ENCODE measurements at regions not wholly inside any gene's neighbourhood (a gene's known extent, or its start where the extent isn't known, plus 50 kb on each side); places are given as distances from the start of the nearest gene placed in this dataset.

- BruUV-seq (replicated peaks), result no TSS peak
- Histone ChIP-seq H3K4me2 (ENCODE audit: insufficient read depth, low read length) (no peak overlapping the region), H3K27ac (ENCODE audit: insufficient read depth, low read depth, low read length) (no peak overlapping the region), H3K79me2 (ENCODE audit: control insufficient read depth, insufficient read depth, low read length) (no peaks in the 10 kb centered on the region), H2AFZ (ENCODE audit: low read depth, low read length) (no peak overlapping the region), H3K36me3 (ENCODE audit: control insufficient read depth in 2 of 2, extremely low read depth in 1 of 2, insufficient read depth in 2 of 2, low read length in 2 of 2) (no peaks in the 10 kb centered on the region), H3K9me3 (replicated peaks; ENCODE audit: control insufficient read depth, insufficient read depth, low read length) (no peaks in the 10 kb centered on the region), H4K20me1 (replicated peaks; ENCODE audit: control insufficient read depth, extremely low read depth, insufficient read depth, low read length) (no peaks in the 10 kb centered on the region), H3K9me1 (replicated peaks; ENCODE audit: control insufficient read depth, extremely low read depth, insufficient read depth, low read length) (no peaks in the 10 kb centered on the region), H3K27me3 (ENCODE audit: control insufficient read depth in 2 of 2, insufficient read depth in 2 of 2, low read length in 2 of 2) (peaks cover 0 to 2% of the 10 kb centered on the region in 2 experiments), H3K4me3 (replicated peaks in 1 of 3; ENCODE audit: insufficient read depth in 1 of 3, low read depth in 1 of 3, low read length in 3 of 3) (no peak overlapping the region), H3K9ac (replicated peaks; ENCODE audit: extremely low read depth, insufficient read depth, low read length) (no peak overlapping the region), H3K4me1 (ENCODE audit: control insufficient read depth, extremely low read depth, insufficient read depth, low read length) (no peaks in the 10 kb centered on the region)
- ChIA-PET POLR2A (no interaction called here), CTCF (no interaction called here)
- dilution Hi-C loops (cut with MboI; ENCODE audit: extremely low pct_ligation_motif_present, low sequenced_read_pairs), result no loop called here
- intact Hi-C loops (cut with micrococcal nuclease), result no loop called here
- DNase-seq (ENCODE audit: low read depth, low spot score) (no peak), FAIRE-seq (no peak)
- no peak for TF ChIP-seq POLR2AphosphoS5 (IDR thresholded peaks at IDR 0.05; ENCODE audit: insufficient read depth, low read depth, low read length)
- no peak for TF ChIP-seq MAX (IDR thresholded peaks at IDR 0.05; ENCODE audit: insufficient read depth, insufficient read length)
- TF ChIP-seq MYC (IDR thresholded peaks at IDR 0.05; ENCODE audit: low read depth, low read length), result no peak
- TF ChIP-seq EZH2 (IDR thresholded peaks at IDR 0.05; ENCODE audit: borderline replicate concordance, low read depth, low read length, severe bottlenecking), result no peak
- TF ChIP-seq FOS (IDR thresholded peaks at IDR 0.05; ENCODE audit: borderline replicate concordance, insufficient read depth, low read length), result no peak
- TF ChIP-seq POLR2A (IDR thresholded peaks at IDR 0.05; ENCODE audit: low read depth, low read length), result no peak
- TF ChIP-seq CTCF (IDR thresholded peaks at IDR 0.05; ENCODE audit: extremely low read depth in 1 of 2, insufficient read depth in 1 of 2, low read depth in 1 of 2, low read length in 2 of 2), result no peak
- TF ChIP-seq GATA2 (IDR thresholded peaks at IDR 0.05; ENCODE audit: insufficient read depth, insufficient read length, low read depth, low read length), result no peak
- no peak for TF ChIP-seq JUN (IDR thresholded peaks at IDR 0.05; ENCODE audit: borderline replicate concordance, insufficient read depth, insufficient read length, low read depth)
Measured at GRCh38 chr9:129394886-129395279, 216.8 kb upstream of the IER5L start.

Data from endothelial cell of umbilical vein (primary cell).